ENCODE measurements at regions not wholly inside any gene's neighbourhood (a gene's known extent, or its start where the extent isn't known, plus 50 kb on each side); places are given as distances from the start of the nearest gene placed in this dataset.

- TF ChIP-seq CTCF (conservative IDR thresholded peaks at IDR 0.05; ENCODE audit: low read depth in 2 of 2) (no peak), CREB1 (CRISPR knock-in tag; IDR thresholded peaks at IDR 0.05; ENCODE audit: low read depth) (no peak), POLR2AphosphoS5 (IDR thresholded peaks at IDR 0.05; ENCODE audit: low read depth) (no peak), EZH2 (IDR thresholded peaks at IDR 0.05; ENCODE audit: low read depth, unreplicated experiment) (no peak), EZH2phosphoT487 (IDR thresholded peaks at IDR 0.05; ENCODE audit: unreplicated experiment) (no peak), REST (IDR thresholded peaks at IDR 0.05; ENCODE audit: unreplicated experiment) (no peak), ETS1 (IDR thresholded peaks at IDR 0.05) (no peak), JUNB (IDR thresholded peaks at IDR 0.05; ENCODE audit: unreplicated experiment) (no peak), ZNF331 (CRISPR knock-in tag; IDR thresholded peaks at IDR 0.05; ENCODE audit: low read depth) (no peak), ZNF114 (CRISPR knock-in tag; IDR thresholded peaks at IDR 0.05) (no peak), STAT1 (IDR thresholded peaks at IDR 0.05; ENCODE audit: unreplicated experiment) (no peak), NANOG (IDR thresholded peaks at IDR 0.05; ENCODE audit: borderline replicate concordance) (no peak)
These were observed 555.9 kb downstream of the DIAPH3 start for GRCh38 chr13:59607780-59608233.

Measured in GM23338 (cell line).